ENCODE measurements at regions not wholly inside any gene's neighbourhood (a gene's known extent, or its start where the extent isn't known, plus 50 kb on each side); places are given as distances from the start of the nearest gene placed in this dataset.

- no peak for TF ChIP-seq CTBP2 (IDR thresholded peaks at IDR 0.05; ENCODE audit: borderline replicate concordance, insufficient read depth, insufficient read length, low read length)
- no peak for TF ChIP-seq BRCA1 (IDR thresholded peaks at IDR 0.05; ENCODE audit: low read depth, low read length)
- TF ChIP-seq ATF2 (IDR thresholded peaks at IDR 0.05; ENCODE audit: low read length) = no peak
- no peak for TF ChIP-seq EGR1 (IDR thresholded peaks at IDR 0.05; ENCODE audit: borderline replicate concordance, low read depth, low read length)
- TF ChIP-seq E2F6 (IDR thresholded peaks at IDR 0.05) = no peak
- TF ChIP-seq CEBPB (IDR thresholded peaks at IDR 0.05; ENCODE audit: low read depth, low read length) = no peak
- no peak for TF ChIP-seq RBBP5 (IDR thresholded peaks at IDR 0.05; ENCODE audit: borderline replicate concordance, low read depth, low read length)
Observed at GRCh38 chr2:215692387-215693079, 256.7 kb upstream of the FN1 start (continued).

All from H1 (cell line).